Liver (tissue), 8 donors: ENCODE measurements at regions not wholly inside any gene's neighbourhood (a gene's known extent, or its start where the extent isn't known, plus 50 kb on each side); places are given as distances from the start of the nearest gene placed in this dataset.

Experiments used
- DNase-seq: peaks from one replicate; pipeline ENCODE4 v3.0.0-alpha.2; 2017; ENCODE audit warnings: low spot score
- H3K27ac ChIP-seq, 2 donors: one replicate each; pipeline ENCODE4 v1.7.0; 2013; ENCODE audit warnings: inconsistent platforms in 2 of 2, low read length in 2 of 2, control low read depth in 1 of 2, low read depth in 1 of 2, mild to moderate bottlenecking in 1 of 2
- H3K27me3 ChIP-seq, 4 donors: one replicate each; pipeline versions ENCODE4 v1.6.1 to v1.7.0; 2013; ENCODE audit warnings: low read length in 3 of 4, inconsistent platforms in 1 of 4, mild to moderate bottlenecking in 1 of 4, moderate library complexity in 1 of 4; ENCODE audit not compliant: control insufficient read depth in 4 of 4, insufficient read depth in 4 of 4
- H3K36me3 ChIP-seq, 4 donors: one replicate each; pipeline versions ENCODE4 v1.6.1 to v1.7.0; 2013; ENCODE audit warnings: low read length in 3 of 4, mild to moderate bottlenecking in 3 of 4, low read depth in 1 of 4, moderate library complexity in 1 of 4; ENCODE audit not compliant: control insufficient read depth in 4 of 4, insufficient read depth in 3 of 4
- H3K4me1 ChIP-seq, 4 donors: one replicate each; pipeline versions ENCODE4 v1.6.1 to v1.7.0; 2013; ENCODE audit warnings: low read length in 3 of 4, mild to moderate bottlenecking in 3 of 4, moderate library complexity in 1 of 4; ENCODE audit not compliant: control insufficient read depth in 4 of 4, insufficient read depth in 4 of 4
- H3K4me3 ChIP-seq, 3 donors: one replicate each; pipeline versions ENCODE4 v1.6.1 to v1.7.0; 2013; ENCODE audit warnings: low read length in 3 of 3, control low read depth in 1 of 3, low read depth in 1 of 3, mild to moderate bottlenecking in 1 of 3
- H3K9ac ChIP-seq, 2 donors: one replicate each; pipeline ENCODE4 v1.7.0; 2013; ENCODE audit warnings: low read length in 2 of 2, mild to moderate bottlenecking in 2 of 2, moderate library complexity in 2 of 2, control low read depth in 1 of 2, low read depth in 1 of 2
- H3K9me3 ChIP-seq, 4 donors: one replicate each; pipeline versions ENCODE4 v1.6.1 to v1.7.0; 2013; ENCODE audit warnings: low read length in 3 of 4; ENCODE audit not compliant: control insufficient read depth in 4 of 4
- EGR1 ChIP-seq, 2 donors: IDR thresholded peaks; 2 replicates each; pipeline ENCODE4 v1.6.1; 2016 to 2018; ENCODE audit warnings: antibody characterized with exemption in 2 of 2, low read depth in 2 of 2
- FOXA1 ChIP-seq: IDR thresholded peaks from 2 replicates; pipeline ENCODE4 v1.6.1; 2016; ENCODE audit warnings: antibody characterized with exemption
- FOXA2 ChIP-seq: IDR thresholded peaks from 2 replicates; pipeline ENCODE4 v1.6.1; 2016; ENCODE audit warnings: antibody characterized with exemption
- GABPA ChIP-seq, 2 donors: IDR thresholded peaks in 1 of 2; conservative IDR thresholded peaks in 1 of 2; 2 replicates each; pipeline ENCODE4 v1.6.1; 2016; ENCODE audit warnings: antibody characterized with exemption in 2 of 2, mild to moderate bottlenecking in 1 of 2, moderate library complexity in 1 of 2
- HNF4A ChIP-seq, 2 donors: conservative IDR thresholded peaks; 2 replicates each; pipeline ENCODE4 v1.6.1; 2016; ENCODE audit warnings: antibody characterized with exemption in 2 of 2, mild to moderate bottlenecking in 2 of 2
- JUND ChIP-seq, 2 donors: IDR thresholded peaks; 2 replicates each; pipeline ENCODE4 v1.6.1; 2016; ENCODE audit warnings: antibody characterized with exemption in 2 of 2
- NR2F2 ChIP-seq: IDR thresholded peaks from 2 replicates; pipeline ENCODE4 v1.6.1; 2016; ENCODE audit warnings: antibody characterized with exemption
- RAD21 ChIP-seq, 2 donors: IDR thresholded peaks; 2 replicates each; pipeline ENCODE4 v1.6.1; 2016; ENCODE audit warnings: antibody characterized with exemption in 2 of 2, mild to moderate bottlenecking in 2 of 2
- RXRA ChIP-seq, 2 donors: IDR thresholded peaks; 2 replicates each; pipeline ENCODE4 v1.6.1; 2017 to 2018; ENCODE audit warnings: antibody characterized with exemption in 2 of 2, mild to moderate bottlenecking in 1 of 2
- SP1 ChIP-seq: IDR thresholded peaks from 2 replicates; pipeline ENCODE4 v1.6.1; 2018; ENCODE audit warnings: antibody characterized with exemption, mild to moderate bottlenecking
- TAF1 ChIP-seq: conservative IDR thresholded peaks from 2 replicates; pipeline ENCODE4 v1.6.1; 2016; ENCODE audit warnings: antibody characterized with exemption, mild to moderate bottlenecking
- YY1 ChIP-seq: IDR thresholded peaks from 2 replicates; pipeline ENCODE4 v1.6.1; 2016; ENCODE audit warnings: antibody characterized with exemption, mild to moderate bottlenecking
- WGBS: extraction: QIAGEN DNeasy Blood & Tissue Kit; methylation state at CpG from one replicate; pipeline ENCODE4 v1.1.7; 2013; 5-methylcytosine and 5-hydroxymethylcytosine counted together
- TF ChIP-seq, protein P1 (sequence below): IDR thresholded peaks from 2 replicates; pipeline ENCODE4 v1.6.1; 2016; ENCODE audit warnings: antibody characterized with exemption, mild to moderate bottlenecking
- TF ChIP-seq, protein P2 (sequence below): IDR thresholded peaks from 2 replicates; pipeline ENCODE4 v1.6.1; 2016; ENCODE audit warnings: antibody characterized with exemption
- TF ChIP-seq, protein P3 (sequence below): IDR thresholded peaks from 2 replicates; pipeline ENCODE4 v1.6.1; 2016; ENCODE audit warnings: antibody characterized with exemption
- TF ChIP-seq, protein P4 (sequence below): IDR thresholded peaks from 2 replicates; pipeline ENCODE4 v1.6.1; 2016; ENCODE audit warnings: antibody characterized with exemption
- TF ChIP-seq, protein P5 (sequence below): fragments of 150-350 bp; IDR thresholded peaks from 2 replicates; pipeline ENCODE4 v1.5.1; 2017; ENCODE audit warnings: improper control_type of control experiment, low read depth, low read length; ENCODE audit not compliant: missing input control
- donor health status: healthy.
- donor health status: healthy.
- donor health status: healthy.
- donor health status: healthy.
- donor health status: healthy.

DNA sequence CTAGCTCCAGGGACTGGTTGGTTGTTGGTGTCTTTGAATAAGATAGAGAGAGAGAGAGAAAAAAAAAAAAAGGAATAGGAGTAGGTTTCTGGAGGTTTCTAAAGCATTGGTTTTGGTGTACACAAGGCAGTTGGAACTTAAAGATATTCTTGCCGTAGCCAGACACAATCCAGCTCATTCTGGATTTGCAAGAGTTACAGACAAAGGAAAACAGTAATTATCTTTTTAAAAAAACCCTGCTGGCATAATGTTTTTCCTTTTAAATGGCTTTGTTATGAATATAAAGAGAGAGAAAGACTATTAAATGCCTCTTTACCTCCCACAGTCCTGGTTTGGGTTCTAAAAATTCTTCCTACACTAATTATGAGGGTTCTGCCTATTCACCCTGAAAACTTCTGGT is 120.4 kb upstream of the RAG2 start (continued):
- TF ChIP-seq, protein P1, sequence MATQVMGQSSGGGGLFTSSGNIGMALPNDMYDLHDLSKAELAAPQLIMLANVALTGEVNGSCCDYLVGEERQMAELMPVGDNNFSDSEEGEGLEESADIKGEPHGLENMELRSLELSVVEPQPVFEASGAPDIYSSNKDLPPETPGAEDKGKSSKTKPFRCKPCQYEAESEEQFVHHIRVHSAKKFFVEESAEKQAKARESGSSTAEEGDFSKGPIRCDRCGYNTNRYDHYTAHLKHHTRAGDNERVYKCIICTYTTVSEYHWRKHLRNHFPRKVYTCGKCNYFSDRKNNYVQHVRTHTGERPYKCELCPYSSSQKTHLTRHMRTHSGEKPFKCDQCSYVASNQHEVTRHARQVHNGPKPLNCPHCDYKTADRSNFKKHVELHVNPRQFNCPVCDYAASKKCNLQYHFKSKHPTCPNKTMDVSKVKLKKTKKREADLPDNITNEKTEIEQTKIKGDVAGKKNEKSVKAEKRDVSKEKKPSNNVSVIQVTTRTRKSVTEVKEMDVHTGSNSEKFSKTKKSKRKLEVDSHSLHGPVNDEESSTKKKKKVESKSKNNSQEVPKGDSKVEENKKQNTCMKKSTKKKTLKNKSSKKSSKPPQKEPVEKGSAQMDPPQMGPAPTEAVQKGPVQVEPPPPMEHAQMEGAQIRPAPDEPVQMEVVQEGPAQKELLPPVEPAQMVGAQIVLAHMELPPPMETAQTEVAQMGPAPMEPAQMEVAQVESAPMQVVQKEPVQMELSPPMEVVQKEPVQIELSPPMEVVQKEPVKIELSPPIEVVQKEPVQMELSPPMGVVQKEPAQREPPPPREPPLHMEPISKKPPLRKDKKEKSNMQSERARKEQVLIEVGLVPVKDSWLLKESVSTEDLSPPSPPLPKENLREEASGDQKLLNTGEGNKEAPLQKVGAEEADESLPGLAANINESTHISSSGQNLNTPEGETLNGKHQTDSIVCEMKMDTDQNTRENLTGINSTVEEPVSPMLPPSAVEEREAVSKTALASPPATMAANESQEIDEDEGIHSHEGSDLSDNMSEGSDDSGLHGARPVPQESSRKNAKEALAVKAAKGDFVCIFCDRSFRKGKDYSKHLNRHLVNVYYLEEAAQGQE, result no peak
- no peak for TF ChIP-seq JUND (IDR thresholded peaks at IDR 0.05)

DNA sequence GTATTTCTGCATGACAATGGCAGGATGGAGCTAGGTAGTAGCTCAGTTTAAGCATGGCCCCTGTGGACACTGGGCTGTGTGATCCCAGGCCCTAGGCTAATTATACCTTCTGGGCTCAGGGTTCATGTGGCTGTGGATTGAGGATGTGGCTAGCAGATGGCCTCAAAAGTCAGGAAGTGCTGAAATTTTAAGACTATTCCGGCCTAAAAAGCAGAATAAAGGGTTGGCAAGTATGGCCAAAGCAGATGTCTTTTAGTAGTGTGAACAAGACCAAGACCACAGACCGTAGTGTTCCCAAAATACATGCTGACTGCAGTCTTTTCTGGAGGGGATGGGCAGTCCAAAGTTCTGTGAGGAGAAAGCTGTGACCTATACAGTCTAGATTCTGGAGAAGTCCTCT is 115.7 kb upstream of the RAG2 start:
- no peak for TF ChIP-seq YY1
- TF ChIP-seq, protein P2, sequence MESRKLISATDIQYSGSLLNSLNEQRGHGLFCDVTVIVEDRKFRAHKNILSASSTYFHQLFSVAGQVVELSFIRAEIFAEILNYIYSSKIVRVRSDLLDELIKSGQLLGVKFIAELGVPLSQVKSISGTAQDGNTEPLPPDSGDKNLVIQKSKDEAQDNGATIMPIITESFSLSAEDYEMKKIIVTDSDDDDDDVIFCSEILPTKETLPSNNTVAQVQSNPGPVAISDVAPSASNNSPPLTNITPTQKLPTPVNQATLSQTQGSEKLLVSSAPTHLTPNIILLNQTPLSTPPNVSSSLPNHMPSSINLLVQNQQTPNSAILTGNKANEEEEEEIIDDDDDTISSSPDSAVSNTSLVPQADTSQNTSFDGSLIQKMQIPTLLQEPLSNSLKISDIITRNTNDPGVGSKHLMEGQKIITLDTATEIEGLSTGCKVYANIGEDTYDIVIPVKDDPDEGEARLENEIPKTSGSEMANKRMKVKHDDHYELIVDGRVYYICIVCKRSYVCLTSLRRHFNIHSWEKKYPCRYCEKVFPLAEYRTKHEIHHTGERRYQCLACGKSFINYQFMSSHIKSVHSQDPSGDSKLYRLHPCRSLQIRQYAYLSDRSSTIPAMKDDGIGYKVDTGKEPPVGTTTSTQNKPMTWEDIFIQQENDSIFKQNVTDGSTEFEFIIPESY, result no peak
- no peak for TF ChIP-seq FOXA2
- no peak for TF ChIP-seq GABPA (IDR thresholded peaks at IDR 0.05 in 1 of 2, conservative IDR thresholded peaks at IDR 0.05 in 1 of 2)
- TF ChIP-seq JUND (IDR thresholded peaks at IDR 0.05), result no peak
- no peak overlapping the region for H3K9ac ChIP-seq
- H3K9me3 ChIP-seq, result no peaks in the 10 kb centered on the region
- no peak overlapping the region for H3K27ac ChIP-seq
- WGBS, result 77% methylated on average over 2 of the region's 2 CpGs
- H3K4me3 ChIP-seq, result no peak overlapping the region
- peaks cover 0 to 4% (median 0%) of the 10 kb centered on the region in 4 donors for H3K27me3 ChIP-seq
- DNase-seq, result no peak
- no peaks in the 10 kb centered on the region for H3K36me3 ChIP-seq
- H3K4me1 ChIP-seq, result no peaks in the 10 kb centered on the region

DNA sequence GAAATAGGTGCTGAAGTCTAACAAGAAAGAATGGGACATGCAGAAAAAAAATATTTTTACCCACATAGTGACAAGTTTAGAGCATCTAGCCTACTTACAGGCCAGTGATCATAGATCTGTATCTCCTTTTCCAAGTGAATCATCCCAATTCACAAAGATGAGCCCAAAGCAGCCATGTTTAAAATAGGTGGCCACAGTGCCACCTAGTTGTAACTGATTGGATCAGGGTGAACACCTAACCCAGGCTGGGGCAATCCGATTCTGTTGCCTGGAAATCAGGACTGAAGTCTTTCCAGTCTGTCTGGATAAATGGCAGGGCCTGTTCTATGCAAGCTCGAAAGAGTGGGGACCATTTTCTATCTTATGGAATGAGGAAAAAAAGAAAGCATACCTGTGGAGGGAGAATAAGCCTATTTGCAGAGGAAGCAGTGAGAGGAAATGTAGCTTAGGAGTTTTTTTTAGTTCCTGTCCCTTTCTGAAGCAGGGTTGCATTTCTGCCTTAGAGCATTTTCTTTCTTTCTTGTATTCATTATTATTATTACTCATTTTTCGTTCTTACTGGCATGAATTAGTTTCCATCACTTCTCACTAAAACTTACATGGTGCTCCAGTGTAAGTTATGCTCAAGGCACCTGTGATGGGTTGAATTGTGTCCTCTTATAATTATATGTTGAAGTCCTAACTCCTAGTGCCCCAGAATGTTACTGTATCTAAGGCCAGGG is 113.2 kb upstream of the RAG2 start:
- Histone ChIP-seq H3K27me3 (peaks cover 0 to 6% (median 0%) of the 10 kb centered on the region in 4 donors), H3K9ac (no peak overlapping the region), H3K4me3 (no peak overlapping the region), H3K4me1 (no peaks in the 10 kb centered on the region), H3K9me3 (no peaks in the 10 kb centered on the region), H3K27ac (no peak overlapping the region), H3K36me3 (no peaks in the 10 kb centered on the region)
- DNase-seq, result no peak
- WGBS, result 65% methylated on average over 3 of the region's 3 CpGs
- TF ChIP-seq, protein P1, result no peak
- TF ChIP-seq, protein P3, sequence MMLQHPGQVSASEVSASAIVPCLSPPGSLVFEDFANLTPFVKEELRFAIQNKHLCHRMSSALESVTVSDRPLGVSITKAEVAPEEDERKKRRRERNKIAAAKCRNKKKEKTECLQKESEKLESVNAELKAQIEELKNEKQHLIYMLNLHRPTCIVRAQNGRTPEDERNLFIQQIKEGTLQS, result no peak
- no peak for TF ChIP-seq FOXA2
- TF ChIP-seq YY1, result no peak
- TF ChIP-seq GABPA (IDR thresholded peaks at IDR 0.05 in 1 of 2, conservative IDR thresholded peaks at IDR 0.05 in 1 of 2), result no peak
- no peak for TF ChIP-seq SP1
- TF ChIP-seq RAD21 (IDR thresholded peaks at IDR 0.05), result no peak
- no peak for TF ChIP-seq JUND (IDR thresholded peaks at IDR 0.05)
- TF ChIP-seq EGR1 (IDR thresholded peaks at IDR 0.05; ENCODE audit: low read depth in 2 of 2), result no peak
- no peak for TF ChIP-seq HNF4A (conservative IDR thresholded peaks at IDR 0.05)
- no peak for TF ChIP-seq RXRA (IDR thresholded peaks at IDR 0.05)
- no peak for TF ChIP-seq TAF1
- TF ChIP-seq, protein P4, sequence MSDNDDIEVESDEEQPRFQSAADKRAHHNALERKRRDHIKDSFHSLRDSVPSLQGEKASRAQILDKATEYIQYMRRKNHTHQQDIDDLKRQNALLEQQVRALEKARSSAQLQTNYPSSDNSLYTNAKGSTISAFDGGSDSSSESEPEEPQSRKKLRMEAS, result no peak
- no peak for TF ChIP-seq NR2F2
- TF ChIP-seq, protein P5, sequence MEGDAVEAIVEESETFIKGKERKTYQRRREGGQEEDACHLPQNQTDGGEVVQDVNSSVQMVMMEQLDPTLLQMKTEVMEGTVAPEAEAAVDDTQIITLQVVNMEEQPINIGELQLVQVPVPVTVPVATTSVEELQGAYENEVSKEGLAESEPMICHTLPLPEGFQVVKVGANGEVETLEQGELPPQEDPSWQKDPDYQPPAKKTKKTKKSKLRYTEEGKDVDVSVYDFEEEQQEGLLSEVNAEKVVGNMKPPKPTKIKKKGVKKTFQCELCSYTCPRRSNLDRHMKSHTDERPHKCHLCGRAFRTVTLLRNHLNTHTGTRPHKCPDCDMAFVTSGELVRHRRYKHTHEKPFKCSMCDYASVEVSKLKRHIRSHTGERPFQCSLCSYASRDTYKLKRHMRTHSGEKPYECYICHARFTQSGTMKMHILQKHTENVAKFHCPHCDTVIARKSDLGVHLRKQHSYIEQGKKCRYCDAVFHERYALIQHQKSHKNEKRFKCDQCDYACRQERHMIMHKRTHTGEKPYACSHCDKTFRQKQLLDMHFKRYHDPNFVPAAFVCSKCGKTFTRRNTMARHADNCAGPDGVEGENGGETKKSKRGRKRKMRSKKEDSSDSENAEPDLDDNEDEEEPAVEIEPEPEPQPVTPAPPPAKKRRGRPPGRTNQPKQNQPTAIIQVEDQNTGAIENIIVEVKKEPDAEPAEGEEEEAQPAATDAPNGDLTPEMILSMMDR, result no peak
- no peak for TF ChIP-seq FOXA1
